PC-9 (cell line): ENCODE measurements at regions not wholly inside any gene's neighbourhood (a gene's known extent, or its start where the extent isn't known, plus 50 kb on each side); places are given as distances from the start of the nearest gene placed in this dataset.

Experiments used
- CTCF ChIP-seq: fragments of 200-600 bp; sonication (generic); conservative IDR thresholded peaks from 2 replicates; pipeline ENCODE4 v1.6.1; 2017; ENCODE audit warnings: mixed run types, antibody characterized with exemption, mild to moderate bottlenecking, moderate library complexity
- EZH2 ChIP-seq: fragments of 200-600 bp; sonication (generic); IDR thresholded peaks from 2 replicates; pipeline ENCODE4 v1.8.0; 2017; ENCODE audit warnings: antibody characterized with exemption, low read depth

GRCh38 chr2:118185210-118186109 is 97.2 kb downstream of the INSIG2 start:
- TF ChIP-seq CTCF (no peak; the same call in 1 of the 2 replicates), EZH2 (no peak)
